Kidney tubule cell (primary cell): ENCODE measurements at regions not wholly inside any gene's neighbourhood (a gene's known extent, or its start where the extent isn't known, plus 50 kb on each side); places are given as distances from the start of the nearest gene placed in this dataset.
"Not testable (repeated sequence)": the region's sequence is repeated elsewhere in the genome, so short reads cannot be mapped to it uniquely, and the experiment has no call there.

Experiments
- DNase-seq: peaks from one replicate; pipeline ENCODE4 v3.0.0-alpha.2; 2018; ENCODE audit warnings: low spot score

- DNase-seq: no peak
Observed at GRCh38 chr2:3036432-3037125, 341.0 kb downstream of the EIPR1 start.

- no peak for DNase-seq
Observed at GRCh38 chr2:3035385-3036050, 342.1 kb downstream of the EIPR1 start.

GRCh38 chr2:3034856-3035255 lies 342.8 kb downstream of the EIPR1 start:
- DNase-seq: no peak

- DNase-seq: no peak
Observed at GRCh38 chr2:3034396-3034795, 343.2 kb downstream of the EIPR1 start.

GRCh38 chr2:3033315-3033714 lies 344.3 kb downstream of the EIPR1 start:
- DNase-seq: no peak

- not testable (repeated sequence) for DNase-seq
Observed at GRCh38 chr2:3030791-3031190, 346.8 kb downstream of the EIPR1 start.

GRCh38 chr2:3025984-3026383 lies 351.6 kb downstream of the EIPR1 start:
- no peak for DNase-seq

- DNase-seq: no peak
Observed at GRCh38 chr2:3025261-3025660, 352.4 kb downstream of the EIPR1 start.

- DNase-seq: no peak
Observed at GRCh38 chr2:3024401-3024935, 353.1 kb downstream of the EIPR1 start.

- DNase-seq: no peak
Observed at GRCh38 chr2:3023531-3023930, 354.1 kb downstream of the EIPR1 start.

- DNase-seq: no peak
Observed at GRCh38 chr2:3022841-3023372, 354.7 kb downstream of the EIPR1 start.

GRCh38 chr2:3021720-3022119 lies 355.9 kb downstream of the EIPR1 start:
- no peak for DNase-seq

- no peak for DNase-seq
Observed at GRCh38 chr2:3010001-3010400, 367.6 kb downstream of the EIPR1 start.

- DNase-seq: no peak
Observed at GRCh38 chr2:3009483-3009882, 368.1 kb downstream of the EIPR1 start.

- DNase-seq: no peak
Observed at GRCh38 chr2:3009005-3009404, 368.6 kb downstream of the EIPR1 start.

- DNase-seq: no peak
Observed at GRCh38 chr2:3008561-3008960, 369.1 kb downstream of the EIPR1 start.

GRCh38 chr2:3007135-3007534 lies 370.5 kb downstream of the EIPR1 start:
- no peak for DNase-seq

GRCh38 chr2:3005859-3006501 lies 371.6 kb downstream of the EIPR1 start:
- DNase-seq: no peak

- peak; percentile 46 for DNase-seq
Observed at GRCh38 chr2:3001615-3002560, 375.7 kb downstream of the EIPR1 start.

GRCh38 chr2:3000968-3001367 lies 376.6 kb downstream of the EIPR1 start:
- no peak for DNase-seq

GRCh38 chr2:3000125-3000524 lies 377.5 kb downstream of the EIPR1 start:
- no peak for DNase-seq

GRCh38 chr2:2998971-2999370 lies 378.6 kb downstream of the EIPR1 start:
- DNase-seq: no peak
